Coronary artery (tissue), 2 donors: ENCODE measurements at regions not wholly inside any gene's neighbourhood (a gene's known extent, or its start where the extent isn't known, plus 50 kb on each side); places are given as distances from the start of the nearest gene placed in this dataset.

ENCODE experiments used
- DNase-seq: peaks from one replicate; pipeline ENCODE4 v3.0.0-alpha.2; 2017; ENCODE audit warnings: low spot score
- H3K27ac ChIP-seq, 2 donors: fragments of 200-600 bp; sonication (generic); one replicate each; pipeline ENCODE4 v1.5.1; 2016 to 2019
- H3K4me3 ChIP-seq: fragments of 200-600 bp; sonication (generic); 2 replicates; pipeline ENCODE4 v1.5.1; 2016; ENCODE audit warnings: mild to moderate bottlenecking, moderate library complexity
- TF ChIP-seq, protein P1 (sequence below): fragments of 200-600 bp; sonication (generic); IDR thresholded peaks from one replicate; pipeline ENCODE4 v1.5.1; 2019; ENCODE audit warnings: antibody characterized with exemption

DNA sequence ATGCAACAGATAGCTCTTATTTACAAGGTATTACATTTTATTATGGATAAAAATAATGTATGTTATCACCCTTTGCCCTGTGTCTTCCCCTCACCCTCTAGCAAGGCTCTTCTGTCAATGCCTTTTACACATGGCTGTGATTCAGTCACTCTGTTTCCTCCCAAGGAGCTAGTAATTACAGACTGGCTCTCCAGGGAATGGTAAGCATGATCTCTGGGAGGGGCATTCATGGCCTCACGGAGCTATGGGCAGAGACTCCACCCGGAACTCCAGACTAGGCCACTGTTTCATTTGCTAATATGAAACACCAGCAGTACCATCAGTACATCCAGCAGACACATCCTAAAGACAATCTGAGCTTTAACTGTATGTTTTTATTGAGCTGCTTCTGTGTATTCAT is 410.9 kb upstream of the CYRIA start:
- no peak for DNase-seq
- H3K4me3 ChIP-seq, result no peak overlapping the region

DNA sequence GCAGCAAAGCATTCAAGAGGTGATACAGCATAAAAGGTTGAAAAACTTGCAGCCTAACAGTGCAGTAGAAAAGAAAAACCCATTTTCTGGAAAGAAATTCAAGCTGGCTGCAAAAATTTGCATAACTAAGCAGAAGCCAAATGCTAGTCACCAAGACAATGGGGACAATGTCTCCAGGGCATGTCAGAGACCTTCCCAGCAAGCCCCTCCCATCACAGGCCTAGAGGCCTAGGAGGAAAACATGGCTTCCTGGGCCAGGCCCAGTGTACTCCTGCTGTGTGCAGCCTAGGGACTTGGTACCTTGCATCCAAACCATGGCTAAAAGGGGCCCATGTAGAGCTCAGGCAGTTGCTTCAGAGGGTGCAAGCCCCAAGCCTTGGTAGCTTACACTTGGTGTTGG is 405.1 kb upstream of the CYRIA start:
- no peak for DNase-seq
- Histone ChIP-seq H3K4me3 (no peak overlapping the region), H3K27ac (no peak overlapping the region)
- TF ChIP-seq, protein P1, sequence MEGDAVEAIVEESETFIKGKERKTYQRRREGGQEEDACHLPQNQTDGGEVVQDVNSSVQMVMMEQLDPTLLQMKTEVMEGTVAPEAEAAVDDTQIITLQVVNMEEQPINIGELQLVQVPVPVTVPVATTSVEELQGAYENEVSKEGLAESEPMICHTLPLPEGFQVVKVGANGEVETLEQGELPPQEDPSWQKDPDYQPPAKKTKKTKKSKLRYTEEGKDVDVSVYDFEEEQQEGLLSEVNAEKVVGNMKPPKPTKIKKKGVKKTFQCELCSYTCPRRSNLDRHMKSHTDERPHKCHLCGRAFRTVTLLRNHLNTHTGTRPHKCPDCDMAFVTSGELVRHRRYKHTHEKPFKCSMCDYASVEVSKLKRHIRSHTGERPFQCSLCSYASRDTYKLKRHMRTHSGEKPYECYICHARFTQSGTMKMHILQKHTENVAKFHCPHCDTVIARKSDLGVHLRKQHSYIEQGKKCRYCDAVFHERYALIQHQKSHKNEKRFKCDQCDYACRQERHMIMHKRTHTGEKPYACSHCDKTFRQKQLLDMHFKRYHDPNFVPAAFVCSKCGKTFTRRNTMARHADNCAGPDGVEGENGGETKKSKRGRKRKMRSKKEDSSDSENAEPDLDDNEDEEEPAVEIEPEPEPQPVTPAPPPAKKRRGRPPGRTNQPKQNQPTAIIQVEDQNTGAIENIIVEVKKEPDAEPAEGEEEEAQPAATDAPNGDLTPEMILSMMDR, result no peak

More for the DNA sequence above, 410.9 kb upstream of the CYRIA start:
- TF ChIP-seq, protein P1, result no peak
- no peak overlapping the region for H3K27ac ChIP-seq

DNA sequence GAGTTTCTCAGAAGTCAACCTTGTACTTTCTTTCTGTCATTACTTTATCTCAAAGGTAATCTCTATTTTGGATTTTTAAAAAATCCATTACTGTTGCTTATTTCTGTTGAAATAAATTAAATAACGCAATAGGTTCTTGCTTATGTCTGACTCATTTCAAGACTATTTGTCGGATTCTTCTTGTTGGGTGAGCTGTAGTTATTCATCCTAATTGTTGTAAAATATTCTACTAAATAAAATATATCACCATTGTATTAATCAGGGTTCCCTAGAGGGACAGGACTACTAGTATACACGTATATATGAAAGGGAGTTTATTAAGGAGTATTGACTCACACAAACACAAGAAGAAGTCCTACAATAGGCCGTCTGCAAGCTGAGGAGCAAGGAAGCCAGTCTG is 403.9 kb upstream of the CYRIA start:
- Histone ChIP-seq H3K27ac (no peak overlapping the region), H3K4me3 (no peak overlapping the region)
- TF ChIP-seq, protein P1, result no peak
- DNase-seq, result no peak

DNA sequence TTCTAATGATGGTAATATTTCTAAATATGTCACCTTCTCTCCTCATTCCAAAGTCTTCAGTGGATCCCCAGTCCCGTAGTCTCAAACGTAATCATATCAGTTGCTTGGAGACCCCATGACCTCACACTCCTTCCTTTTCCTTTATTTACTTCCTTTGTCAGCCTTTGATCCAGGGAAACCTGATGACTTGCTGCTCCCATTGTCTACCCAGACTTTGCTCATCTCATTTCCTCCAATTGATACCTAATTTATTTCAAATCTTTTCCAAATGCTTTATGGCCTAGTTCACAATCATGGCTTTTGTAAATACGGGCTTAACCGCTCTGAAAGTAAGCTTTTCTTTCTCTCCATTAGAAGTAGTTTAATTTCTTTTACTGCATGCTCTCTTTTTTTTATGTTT is 402.4 kb upstream of the CYRIA start:
- no peak for DNase-seq
- Histone ChIP-seq H3K4me3 (no peak overlapping the region), H3K27ac (no peak overlapping the region)
- TF ChIP-seq, protein P1, result no peak

DNA sequence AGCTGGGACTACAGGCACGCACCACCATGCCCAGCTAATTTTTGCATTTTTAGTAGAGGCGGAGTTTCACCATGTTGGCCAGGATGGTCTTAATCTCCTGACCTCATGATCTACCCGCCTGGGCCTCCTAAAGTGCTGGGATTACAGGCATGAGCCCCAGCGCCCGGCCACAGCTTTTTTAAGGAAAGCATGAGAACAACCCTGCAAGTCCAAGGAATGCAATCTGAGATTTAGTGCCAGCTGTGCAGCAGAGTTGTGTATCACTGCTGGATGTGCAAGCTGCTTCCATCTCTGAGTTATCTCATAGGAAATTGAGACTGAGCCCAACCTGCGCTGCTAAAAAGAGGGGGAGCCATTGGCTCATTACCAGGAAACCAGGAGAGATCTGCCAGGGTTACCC is 399.9 kb upstream of the CYRIA start:
- Histone ChIP-seq H3K27ac (no peak overlapping the region), H3K4me3 (no peak overlapping the region)
- DNase-seq, result no peak
- TF ChIP-seq, protein P1, result no peak

DNA sequence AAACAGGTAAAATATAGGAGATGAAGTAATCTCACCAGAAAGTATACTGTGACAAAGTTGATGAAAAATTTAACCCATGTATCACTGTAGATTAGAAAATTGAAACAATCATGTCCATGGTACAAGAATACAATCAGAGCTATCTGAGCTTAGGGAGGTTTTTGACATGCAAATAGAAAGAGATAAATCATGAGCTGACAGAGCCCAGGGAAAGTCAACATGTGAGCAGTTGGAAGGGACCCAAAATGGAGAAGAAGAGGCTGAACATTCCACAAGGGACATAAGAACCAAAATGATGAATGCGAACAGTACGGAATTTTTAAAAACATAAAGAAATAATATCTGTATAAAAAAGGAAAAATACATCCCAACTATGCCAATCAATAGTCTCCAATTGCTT is 395.4 kb upstream of the CYRIA start:
- TF ChIP-seq, protein P1, result no peak
- H3K27ac ChIP-seq, result no peak overlapping the region

DNA sequence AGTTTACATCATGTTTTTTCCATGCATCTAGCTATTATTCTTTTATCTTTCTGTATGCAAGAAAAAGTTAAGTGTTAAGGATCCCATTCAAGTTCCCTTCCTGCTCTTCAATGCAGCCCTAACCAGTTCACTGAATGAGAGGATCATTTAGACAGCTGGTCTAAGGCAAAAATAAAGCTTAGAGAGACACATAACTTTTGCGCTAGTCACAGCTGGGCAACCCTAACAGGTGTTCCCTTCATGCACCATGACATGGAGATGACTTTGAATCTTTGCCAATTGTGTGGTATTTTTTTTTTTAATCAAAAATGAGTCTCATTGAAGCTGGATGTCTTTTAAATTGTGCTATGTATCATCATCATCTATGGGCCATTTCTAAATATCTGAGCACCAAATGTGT is 393.8 kb upstream of the CYRIA start:
- TF ChIP-seq, protein P1, result no peak
- H3K27ac ChIP-seq, result no peak overlapping the region
- no peak overlapping the region for H3K4me3 ChIP-seq
- DNase-seq, result no peak

More for the DNA sequence above, 395.4 kb upstream of the CYRIA start:
- H3K4me3 ChIP-seq, result no peak overlapping the region
- no peak for DNase-seq
